Neural cell (in vitro differentiated cells): ENCODE measurements at regions not wholly inside any gene's neighbourhood (a gene's known extent, or its start where the extent isn't known, plus 50 kb on each side); places are given as distances from the start of the nearest gene placed in this dataset.

Experiments
- H2AFZ ChIP-seq: fragments of 200-600, 300-800 bp; sonication (generic), shearing (Covaris generic); 2 replicates; pipeline ENCODE4 v1.6.0; 2014; ENCODE audit warnings: low read depth, mild to moderate bottlenecking, antibody characterized with exemption, low read length, moderate library complexity
- H3F3A ChIP-seq: fragments of 200-600 bp; shearing (Covaris generic); 2 replicates; pipeline ENCODE4 v1.6.1; 2016; ENCODE audit warnings: mild to moderate bottlenecking, moderate library complexity, mixed read lengths, antibody characterized with exemption, low read length; ENCODE audit not compliant: insufficient read depth, poor library complexity, severe bottlenecking
- H3K27ac ChIP-seq: fragments of 200-600, 300-800 bp; sonication (generic), shearing (Covaris generic); 2 replicates; pipeline ENCODE4 v1.5.1; 2014; ENCODE audit warnings: mild to moderate bottlenecking, low read length, moderate library complexity
- H3K27me3 ChIP-seq: fragments of 300-800, 200-600 bp; sonication (generic), shearing (Covaris generic); 2 replicates; pipeline ENCODE4 v1.6.0; 2014; ENCODE audit warnings: mild to moderate bottlenecking, low read depth, low read length, moderate library complexity; ENCODE audit not compliant: insufficient read depth
- H3K36me3 ChIP-seq: fragments of 300-800, 200-600 bp; sonication (generic), shearing (Covaris generic); 2 replicates; pipeline ENCODE4 v1.5.1; 2014; ENCODE audit warnings: mild to moderate bottlenecking, antibody characterized with exemption, low read length, moderate library complexity; ENCODE audit not compliant: insufficient read depth
- H3K4me2 ChIP-seq: fragments of 300-800, 200-600 bp; sonication (generic), shearing (Covaris generic); 2 replicates; pipeline ENCODE4 v1.6.0; 2014; ENCODE audit warnings: mild to moderate bottlenecking, low read length
- H3K4me3 ChIP-seq: fragments of 300-800, 200-600 bp; sonication (generic), shearing (Covaris generic); 2 replicates; pipeline ENCODE4 v1.5.1; 2014; ENCODE audit warnings: mild to moderate bottlenecking, low read length, moderate library complexity
- H3K79me2 ChIP-seq: fragments of 200-600 bp; shearing (Covaris generic); replicated peaks from 2 replicates; pipeline ENCODE4 v1.6.0; 2014; ENCODE audit warnings: mild to moderate bottlenecking, low read length, moderate library complexity; ENCODE audit not compliant: insufficient read depth
- H3K9ac ChIP-seq: fragments of 300-800, 200-600 bp; sonication (generic), shearing (Covaris generic); 2 replicates; pipeline ENCODE4 v1.6.1; 2016; ENCODE audit warnings: mild to moderate bottlenecking, low read length, mixed read lengths
- H3K9me2 ChIP-seq: fragments of 200-600 bp; shearing (Covaris generic); 2 replicates; pipeline ENCODE4 v1.6.1; 2016; ENCODE audit warnings: mild to moderate bottlenecking, low read length, mixed read lengths; ENCODE audit not compliant: insufficient read depth
- H3K9me3 ChIP-seq: fragments of 200-600, 300-800 bp; sonication (generic), shearing (Covaris generic); 2 replicates; pipeline ENCODE4 v1.6.1; 2016; ENCODE audit warnings: mild to moderate bottlenecking, mixed run types, low read length, moderate library complexity, mixed read lengths
- H4K20me1 ChIP-seq: fragments of 200-600 bp; shearing (Covaris generic); 2 replicates; pipeline ENCODE4 v1.6.1; 2016; ENCODE audit warnings: mild to moderate bottlenecking, mixed run types; ENCODE audit not compliant: insufficient read depth
- EP300 ChIP-seq: fragments of 450-650 bp; conservative IDR thresholded peaks from 2 replicates; pipeline ENCODE4 v1.6.1; 2014; ENCODE audit warnings: antibody characterized with exemption, mild to moderate bottlenecking, moderate library complexity; ENCODE audit not compliant: poor library complexity, severe bottlenecking
- EZH2 ChIP-seq: fragments of 200-600, 300-800 bp; shearing (Covaris generic), sonication (generic); IDR thresholded peaks from 2 replicates; pipeline ENCODE4 v1.6.1; 2014; ENCODE audit warnings: antibody characterized with exemption, low read length, borderline replicate concordance, mild to moderate bottlenecking; ENCODE audit not compliant: insufficient read depth, poor library complexity, severe bottlenecking
- MXI1 ChIP-seq: fragments of 450-650 bp; conservative IDR thresholded peaks from 2 replicates; pipeline ENCODE4 v1.6.1; 2014; ENCODE audit warnings: antibody characterized with exemption, mild to moderate bottlenecking; ENCODE audit not compliant: poor library complexity, severe bottlenecking
- POLR2AphosphoS5 ChIP-seq: IDR thresholded peaks from 2 replicates; pipeline ENCODE4 v1.6.1; 2012
- RAD21 ChIP-seq: fragments of 450-650 bp; conservative IDR thresholded peaks from 2 replicates; pipeline ENCODE4 v1.6.1; 2014; ENCODE audit warnings: antibody characterized with exemption, mild to moderate bottlenecking, moderate library complexity
- SMC3 ChIP-seq: fragments of 450-650 bp; conservative IDR thresholded peaks from 2 replicates; pipeline ENCODE4 v1.6.1; 2014; ENCODE audit warnings: antibody characterized with exemption, mild to moderate bottlenecking, moderate library complexity; ENCODE audit not compliant: poor library complexity
- TAF1 ChIP-seq: IDR thresholded peaks from 2 replicates; pipeline ENCODE4 v1.6.1; 2012; ENCODE audit warnings: low read depth
- TF ChIP-seq, protein P1 (sequence below): IDR thresholded peaks from 2 replicates; pipeline ENCODE4 v1.6.1; 2012; ENCODE audit warnings: borderline replicate concordance
- TF ChIP-seq, protein P2 (sequence below): fragments of 450-650 bp; IDR thresholded peaks from 2 replicates; pipeline ENCODE4 v1.5.1; 2014; ENCODE audit warnings: antibody characterized with exemption, mild to moderate bottlenecking, moderate library complexity; ENCODE audit not compliant: poor library complexity, severe bottlenecking

DNA sequence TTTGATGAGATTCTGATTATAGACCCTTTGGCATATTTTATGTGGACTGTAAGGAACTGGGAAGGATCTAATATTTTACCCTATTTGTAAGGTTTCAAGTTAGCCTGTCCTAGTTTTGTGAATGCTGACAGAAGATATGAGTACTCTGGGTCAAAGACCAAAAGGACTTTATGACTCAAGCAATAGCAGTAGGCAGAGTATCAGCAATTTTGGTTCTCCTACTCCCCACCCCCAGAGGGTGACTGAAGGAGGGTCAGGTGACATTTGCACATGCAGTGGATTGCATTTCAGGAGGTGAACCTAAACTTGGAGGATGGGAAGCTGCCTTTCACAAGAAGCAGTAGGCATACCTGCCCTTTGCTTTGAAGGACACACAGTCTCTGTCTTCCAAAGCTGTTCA lies 84.0 kb upstream of the KLF6 start:
- Histone ChIP-seq H3K27ac (no peak overlapping the region), H3K79me2 (no peaks in the 10 kb centered on the region), H3K9me3 (no peaks in the 10 kb centered on the region), H3K36me3 (no peaks in the 10 kb centered on the region), H2AFZ (no peak overlapping the region), H3K27me3 (no peaks in the 10 kb centered on the region), H3F3A (no peaks in the 10 kb centered on the region), H3K4me3 (no peak overlapping the region), H3K9ac (no peak overlapping the region), H4K20me1 (no peaks in the 10 kb centered on the region), H3K9me2 (no peaks in the 10 kb centered on the region), H3K4me2 (no peak overlapping the region)
- TF ChIP-seq RAD21 (no peak), MXI1 (no peak), POLR2AphosphoS5 (no peak), TAF1 (no peak), SMC3 (no peak)
- TF ChIP-seq, protein P1, sequence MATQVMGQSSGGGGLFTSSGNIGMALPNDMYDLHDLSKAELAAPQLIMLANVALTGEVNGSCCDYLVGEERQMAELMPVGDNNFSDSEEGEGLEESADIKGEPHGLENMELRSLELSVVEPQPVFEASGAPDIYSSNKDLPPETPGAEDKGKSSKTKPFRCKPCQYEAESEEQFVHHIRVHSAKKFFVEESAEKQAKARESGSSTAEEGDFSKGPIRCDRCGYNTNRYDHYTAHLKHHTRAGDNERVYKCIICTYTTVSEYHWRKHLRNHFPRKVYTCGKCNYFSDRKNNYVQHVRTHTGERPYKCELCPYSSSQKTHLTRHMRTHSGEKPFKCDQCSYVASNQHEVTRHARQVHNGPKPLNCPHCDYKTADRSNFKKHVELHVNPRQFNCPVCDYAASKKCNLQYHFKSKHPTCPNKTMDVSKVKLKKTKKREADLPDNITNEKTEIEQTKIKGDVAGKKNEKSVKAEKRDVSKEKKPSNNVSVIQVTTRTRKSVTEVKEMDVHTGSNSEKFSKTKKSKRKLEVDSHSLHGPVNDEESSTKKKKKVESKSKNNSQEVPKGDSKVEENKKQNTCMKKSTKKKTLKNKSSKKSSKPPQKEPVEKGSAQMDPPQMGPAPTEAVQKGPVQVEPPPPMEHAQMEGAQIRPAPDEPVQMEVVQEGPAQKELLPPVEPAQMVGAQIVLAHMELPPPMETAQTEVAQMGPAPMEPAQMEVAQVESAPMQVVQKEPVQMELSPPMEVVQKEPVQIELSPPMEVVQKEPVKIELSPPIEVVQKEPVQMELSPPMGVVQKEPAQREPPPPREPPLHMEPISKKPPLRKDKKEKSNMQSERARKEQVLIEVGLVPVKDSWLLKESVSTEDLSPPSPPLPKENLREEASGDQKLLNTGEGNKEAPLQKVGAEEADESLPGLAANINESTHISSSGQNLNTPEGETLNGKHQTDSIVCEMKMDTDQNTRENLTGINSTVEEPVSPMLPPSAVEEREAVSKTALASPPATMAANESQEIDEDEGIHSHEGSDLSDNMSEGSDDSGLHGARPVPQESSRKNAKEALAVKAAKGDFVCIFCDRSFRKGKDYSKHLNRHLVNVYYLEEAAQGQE, result no peak
- TF ChIP-seq, protein P2, sequence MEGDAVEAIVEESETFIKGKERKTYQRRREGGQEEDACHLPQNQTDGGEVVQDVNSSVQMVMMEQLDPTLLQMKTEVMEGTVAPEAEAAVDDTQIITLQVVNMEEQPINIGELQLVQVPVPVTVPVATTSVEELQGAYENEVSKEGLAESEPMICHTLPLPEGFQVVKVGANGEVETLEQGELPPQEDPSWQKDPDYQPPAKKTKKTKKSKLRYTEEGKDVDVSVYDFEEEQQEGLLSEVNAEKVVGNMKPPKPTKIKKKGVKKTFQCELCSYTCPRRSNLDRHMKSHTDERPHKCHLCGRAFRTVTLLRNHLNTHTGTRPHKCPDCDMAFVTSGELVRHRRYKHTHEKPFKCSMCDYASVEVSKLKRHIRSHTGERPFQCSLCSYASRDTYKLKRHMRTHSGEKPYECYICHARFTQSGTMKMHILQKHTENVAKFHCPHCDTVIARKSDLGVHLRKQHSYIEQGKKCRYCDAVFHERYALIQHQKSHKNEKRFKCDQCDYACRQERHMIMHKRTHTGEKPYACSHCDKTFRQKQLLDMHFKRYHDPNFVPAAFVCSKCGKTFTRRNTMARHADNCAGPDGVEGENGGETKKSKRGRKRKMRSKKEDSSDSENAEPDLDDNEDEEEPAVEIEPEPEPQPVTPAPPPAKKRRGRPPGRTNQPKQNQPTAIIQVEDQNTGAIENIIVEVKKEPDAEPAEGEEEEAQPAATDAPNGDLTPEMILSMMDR, result no peak

DNA sequence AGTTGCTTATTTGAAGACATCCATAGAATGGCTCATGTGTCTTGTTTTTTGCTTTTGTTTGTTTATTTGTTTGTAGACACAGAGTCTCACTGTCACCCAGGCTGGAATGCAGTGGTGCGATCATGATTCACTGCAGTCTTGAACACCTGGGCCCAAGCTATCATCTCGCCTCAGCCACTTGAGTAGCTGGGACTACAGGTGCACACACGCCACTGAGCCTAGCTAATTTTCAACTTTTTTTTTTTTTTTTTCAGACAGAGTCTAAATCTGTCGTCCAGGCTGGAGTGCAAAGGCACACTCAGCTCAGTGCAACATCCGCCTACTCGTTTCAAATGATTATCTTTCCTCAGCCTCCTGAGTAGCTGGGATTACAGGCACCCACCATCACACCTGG lies 83.3 kb upstream of the KLF6 start:
- TF ChIP-seq RAD21, result no peak
- TF ChIP-seq SMC3, result no peak
- TF ChIP-seq EP300, result no peak
- no peak for TF ChIP-seq MXI1
- no peak for TF ChIP-seq TAF1
- no peak for TF ChIP-seq EZH2
- TF ChIP-seq, protein P2, result no peak
- TF ChIP-seq, protein P1, result no peak
- TF ChIP-seq POLR2AphosphoS5, result no peak
- H3K9ac ChIP-seq, result no peak overlapping the region
- no peak overlapping the region for H3K27ac ChIP-seq
- H3K9me3 ChIP-seq, result no peaks in the 10 kb centered on the region
- no peak overlapping the region for H3K4me3 ChIP-seq
- H3K4me2 ChIP-seq, result no peak overlapping the region
- no peaks in the 10 kb centered on the region for H3F3A ChIP-seq
- no peak overlapping the region for H2AFZ ChIP-seq
- H3K9me2 ChIP-seq, result no peaks in the 10 kb centered on the region
- H3K27me3 ChIP-seq, result no peaks in the 10 kb centered on the region
- H3K36me3 ChIP-seq, result no peaks in the 10 kb centered on the region
- no peaks in the 10 kb centered on the region for H4K20me1 ChIP-seq
- H3K79me2 ChIP-seq, result no peaks in the 10 kb centered on the region
